HG03045 (cell line): ENCODE measurements at regions not wholly inside any gene's neighbourhood (a gene's known extent, or its start where the extent isn't known, plus 50 kb on each side); places are given as distances from the start of the nearest gene placed in this dataset.
"Not testable (repeated sequence)": the region's sequence is repeated elsewhere in the genome, so short reads cannot be mapped to it uniquely, and the experiment has no call there.

ENCODE experiments used
- ATAC-seq: cut with Tn5 transposase; IDR thresholded peaks from one replicate; pipeline ENCODE4 v1.9.1; 2021; ENCODE audit warnings: mild to moderate bottlenecking, moderate library complexity; ENCODE audit not compliant: unreplicated experiment

DNA sequence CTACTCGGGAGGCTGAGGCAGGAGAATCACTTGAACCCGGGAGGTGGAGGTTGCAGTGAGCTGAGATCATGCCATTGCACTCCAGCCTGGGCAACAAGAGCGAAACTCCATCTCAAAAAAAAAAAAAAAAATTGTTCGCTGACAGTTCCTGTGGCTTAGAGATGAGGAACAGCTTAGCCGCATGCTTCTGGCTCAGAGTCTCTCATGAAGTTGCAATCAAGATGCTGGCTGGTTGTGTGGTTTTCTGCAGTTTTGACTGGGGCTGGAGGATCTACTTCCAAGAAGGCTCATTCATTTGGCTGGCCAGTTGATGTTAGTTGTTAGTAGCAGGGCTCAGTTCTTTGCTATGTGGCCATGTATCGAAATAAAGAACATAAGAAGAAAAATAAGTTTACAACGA, 69.9 kb upstream of the TBC1D5 start:
- not testable (repeated sequence) for ATAC-seq

DNA sequence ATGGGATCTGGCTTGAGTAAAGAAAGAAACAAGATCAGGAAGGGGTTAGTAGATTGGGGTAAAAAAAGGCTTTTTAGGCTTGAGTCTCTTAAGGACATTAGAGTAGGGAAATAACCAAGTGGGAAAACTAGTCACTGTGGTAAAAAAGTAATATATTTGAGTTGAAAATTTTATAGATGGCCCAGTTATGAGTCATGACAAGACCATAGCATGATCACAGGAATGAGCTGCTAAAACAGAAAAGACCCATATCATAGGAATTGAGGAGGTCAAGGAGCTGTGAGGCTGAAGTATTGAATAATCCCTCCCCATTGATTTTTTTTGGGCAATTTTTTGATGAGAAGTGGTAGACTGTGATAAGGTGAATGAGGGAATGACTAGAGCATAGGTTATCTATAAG, 69.2 kb upstream of the TBC1D5 start:
- no peak for ATAC-seq

DNA sequence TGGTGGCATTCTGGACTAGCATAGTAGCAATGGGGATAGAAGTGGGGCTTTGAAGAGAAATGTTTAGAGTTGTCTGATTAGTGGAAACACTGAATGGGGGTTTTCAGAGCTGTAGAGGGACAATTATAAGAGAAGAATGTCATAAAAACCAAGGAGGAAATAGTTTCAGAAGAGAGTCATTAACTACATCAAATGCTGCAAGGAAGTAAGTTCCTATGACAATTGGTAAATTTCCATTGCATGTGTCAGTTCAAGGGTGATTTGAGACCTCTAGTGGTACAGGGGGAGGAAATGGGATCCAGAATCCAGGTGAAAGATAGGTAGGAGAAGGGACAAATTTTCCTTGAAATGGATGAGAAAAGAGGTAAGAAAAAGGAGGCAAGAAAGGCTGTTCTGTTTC, 68.3 kb upstream of the TBC1D5 start:
- no peak for ATAC-seq

DNA sequence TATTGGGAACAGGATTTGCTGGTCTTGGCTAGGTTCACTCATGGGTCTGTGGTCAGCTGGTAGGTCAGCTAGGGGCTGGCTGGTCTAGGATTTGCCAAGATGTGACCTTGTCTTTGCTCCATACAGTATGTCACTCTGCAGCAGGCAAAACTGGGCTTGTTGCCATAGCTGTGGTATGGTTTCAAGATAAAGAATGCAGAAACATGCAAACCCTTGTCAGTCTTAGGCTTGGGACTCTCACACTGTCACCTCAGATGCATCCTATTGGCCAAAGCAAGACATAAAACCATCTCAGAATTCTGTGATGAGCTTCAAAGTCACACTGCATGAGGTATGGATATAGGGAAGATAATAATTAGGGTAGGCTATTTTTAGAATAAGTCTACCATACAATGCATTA, 66.6 kb upstream of the TBC1D5 start:
- ATAC-seq = no peak

DNA sequence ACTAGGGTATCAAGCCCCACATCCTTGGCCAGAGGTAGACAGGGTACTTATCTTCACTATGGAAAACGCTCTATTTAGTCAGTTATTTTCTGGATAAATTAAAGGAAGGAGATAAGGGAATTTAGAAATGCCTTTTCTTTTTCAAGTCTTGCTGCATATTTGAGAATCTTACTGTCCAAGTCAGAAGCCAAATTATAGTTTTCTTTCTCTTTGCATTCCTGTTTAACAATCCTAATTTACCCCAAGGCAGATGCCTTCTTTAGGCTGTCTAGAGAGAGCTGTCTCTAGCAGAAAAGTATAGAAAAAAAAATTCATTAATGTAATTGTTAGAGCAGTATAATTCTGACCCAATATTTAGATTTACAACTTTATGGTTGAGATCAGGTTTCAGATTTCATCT, 64.4 kb upstream of the TBC1D5 start:
- ATAC-seq = no peak

DNA sequence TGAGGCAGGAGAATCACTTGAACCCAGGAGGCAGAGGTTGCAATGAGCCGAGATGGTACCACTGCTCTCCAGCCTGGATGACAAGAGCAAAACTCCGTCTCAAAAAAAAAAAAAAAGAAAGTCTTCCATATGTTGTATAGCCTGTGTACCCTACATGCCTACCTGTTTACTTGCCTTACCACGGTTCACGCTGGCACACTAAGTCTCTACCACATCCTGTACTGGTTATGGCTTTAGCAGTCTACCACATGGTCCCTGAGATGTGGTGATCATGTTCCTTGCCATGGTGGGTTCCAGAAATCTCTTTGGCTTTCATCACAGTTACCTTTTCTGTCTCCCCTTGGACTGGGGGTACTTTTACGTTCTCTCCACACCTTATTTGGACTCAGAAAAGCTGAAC, 63.8 kb upstream of the TBC1D5 start:
- ATAC-seq = no peak

DNA sequence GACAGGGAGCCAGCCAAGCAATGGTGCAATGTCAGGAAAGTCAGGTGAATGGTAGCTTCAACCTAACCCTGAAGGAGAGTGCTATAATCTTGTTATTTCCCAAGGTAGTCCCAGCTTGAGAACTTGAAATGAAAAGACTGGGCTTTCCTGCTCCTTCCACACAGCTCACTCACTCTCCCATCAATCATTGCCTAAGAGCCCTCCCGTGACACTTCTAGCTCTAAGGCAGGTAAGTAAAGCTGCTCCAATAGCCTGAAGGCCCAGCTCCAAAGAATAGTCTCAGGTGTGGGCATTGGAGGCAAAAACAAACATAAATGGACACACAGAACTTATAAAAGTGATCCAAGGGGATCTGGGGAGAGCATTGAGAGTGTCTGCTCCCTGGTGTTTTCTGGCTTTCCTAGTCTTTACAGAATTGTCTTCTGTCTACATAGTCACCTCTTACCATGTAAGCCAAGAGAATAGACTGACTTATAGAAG, 63.1 kb upstream of the TBC1D5 start:
- ATAC-seq = no peak

DNA sequence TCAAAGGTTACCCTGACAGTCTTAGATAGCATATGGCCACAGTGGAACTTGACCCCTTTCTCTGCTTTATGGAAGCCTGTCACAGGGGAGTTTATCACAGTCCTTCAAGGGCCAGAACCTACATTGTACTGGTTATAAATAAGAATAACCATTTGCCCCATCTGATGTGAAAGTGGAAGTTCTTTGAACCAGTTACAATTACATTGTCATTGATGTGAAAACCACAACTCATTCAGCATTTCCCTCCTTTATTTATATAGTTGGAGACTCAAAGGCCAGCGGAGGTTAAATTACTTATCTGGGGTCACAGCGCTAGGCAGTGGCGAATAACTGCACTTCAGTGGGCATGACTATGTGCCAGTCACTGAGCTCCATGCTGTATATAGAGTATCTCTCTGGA, 60.5 kb upstream of the TBC1D5 start:
- no peak for ATAC-seq

DNA sequence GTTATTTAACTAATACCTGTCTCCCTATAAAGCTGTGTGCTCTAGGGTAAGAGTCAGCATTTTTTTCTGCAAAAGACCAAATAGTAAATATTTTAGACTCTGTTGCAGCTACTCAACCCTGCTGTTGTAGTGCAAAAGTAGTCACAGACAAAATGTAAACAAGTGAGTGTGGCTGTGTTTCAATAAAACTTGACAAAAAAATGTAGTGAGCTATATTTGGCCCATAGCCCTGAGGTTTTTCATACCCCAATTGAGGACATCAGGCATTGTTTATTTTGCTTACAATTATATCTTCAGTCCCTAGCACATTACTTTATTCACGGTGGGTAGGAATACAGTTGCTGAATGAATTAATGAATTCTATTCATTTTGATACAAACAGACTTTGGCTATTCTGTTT, 58.7 kb upstream of the TBC1D5 start:
- ATAC-seq = no peak

DNA sequence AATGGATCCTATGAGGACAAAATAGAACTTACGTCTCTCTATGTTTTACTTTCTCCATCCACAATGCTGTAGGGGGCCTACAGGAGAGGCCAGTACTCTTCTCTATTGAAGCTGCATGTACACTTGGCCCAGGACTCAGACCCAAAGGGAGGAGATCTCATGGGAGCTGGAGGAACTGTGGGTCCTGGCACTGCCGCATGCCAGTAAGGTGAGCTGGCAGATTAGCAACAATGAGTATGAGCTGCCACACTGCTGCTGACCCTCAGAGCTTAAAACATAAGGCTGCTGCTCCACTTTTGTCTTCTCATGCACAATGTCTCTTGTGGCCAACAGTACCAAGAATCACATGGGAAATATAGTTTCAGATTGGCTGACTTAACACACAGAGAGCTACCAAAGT, 57.8 kb upstream of the TBC1D5 start:
- no peak for ATAC-seq

DNA sequence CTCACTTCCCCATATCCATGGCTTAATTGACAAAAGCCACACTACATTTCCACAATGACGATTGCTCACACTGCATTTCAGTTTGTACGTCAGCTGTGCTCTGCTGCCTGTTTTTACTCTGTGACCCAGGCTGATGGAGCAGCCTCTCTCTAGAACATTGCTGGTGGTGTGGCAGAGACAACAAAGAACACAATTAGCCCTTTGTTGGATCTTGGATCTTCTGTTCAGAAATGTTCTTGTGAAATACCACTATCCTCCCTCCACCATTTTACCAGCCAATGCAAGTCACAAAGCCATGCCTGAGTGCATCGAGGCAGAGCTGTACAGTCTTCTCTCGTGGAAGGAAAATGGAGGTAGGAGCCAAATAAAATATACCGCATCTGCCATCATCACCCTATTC, 56.9 kb upstream of the TBC1D5 start:
- ATAC-seq = no peak

DNA sequence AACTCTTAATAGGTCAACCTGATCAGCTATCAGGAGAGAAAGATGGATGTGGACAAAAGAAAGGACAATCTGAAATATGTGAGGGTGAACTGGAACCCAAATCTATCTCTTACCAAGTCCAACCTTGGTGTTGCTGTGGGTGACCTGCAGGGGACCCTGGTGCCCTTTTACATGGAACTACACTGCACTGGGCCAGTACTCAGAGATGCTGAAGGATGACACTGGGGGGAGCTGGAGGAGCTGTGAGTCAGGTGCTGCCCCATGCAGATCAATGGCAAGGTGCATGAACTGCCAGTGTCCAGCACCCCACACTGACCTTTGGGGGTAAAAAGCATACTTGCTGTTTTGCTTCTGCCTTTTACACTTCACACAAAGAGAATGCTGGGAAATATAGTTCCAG, 55.6 kb upstream of the TBC1D5 start:
- ATAC-seq = no peak

DNA sequence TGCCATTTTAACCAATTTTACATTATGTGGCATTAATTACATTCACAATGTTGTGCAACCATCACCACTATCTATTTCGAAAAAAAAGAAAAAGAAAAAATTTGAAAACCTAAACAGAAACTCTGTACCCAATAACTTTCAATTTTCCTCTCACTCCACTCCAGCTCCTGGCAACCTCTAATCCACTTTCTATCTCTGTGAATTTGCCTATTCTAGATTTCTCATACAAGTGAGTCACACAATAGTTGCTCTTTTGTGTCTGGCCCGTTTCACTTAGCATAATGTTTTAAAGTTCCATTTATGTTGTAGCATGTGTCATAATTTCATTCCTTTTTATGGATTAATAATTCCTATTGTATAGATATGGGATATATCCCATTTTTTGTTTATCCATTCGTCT, 53.3 kb upstream of the TBC1D5 start:
- ATAC-seq = no peak

DNA sequence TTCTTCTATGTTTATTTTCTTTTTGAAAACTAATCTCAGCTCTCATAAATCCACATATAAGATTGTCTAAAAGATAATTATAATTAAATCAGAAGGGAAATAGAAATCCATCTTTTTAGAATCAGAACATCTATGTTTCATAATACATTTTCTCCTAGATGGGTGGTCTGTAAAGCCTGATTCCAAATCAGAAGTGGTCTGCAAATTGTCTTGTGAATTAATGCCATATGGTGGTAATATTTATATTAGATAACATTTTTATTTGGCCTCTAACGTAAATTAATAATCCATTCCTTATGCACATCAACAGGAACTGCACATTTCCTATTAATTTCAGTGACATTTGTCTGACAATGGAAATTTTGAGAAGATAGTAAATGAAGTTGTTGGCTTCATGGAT, 52.8 kb upstream of the TBC1D5 start:
- ATAC-seq = no peak

DNA sequence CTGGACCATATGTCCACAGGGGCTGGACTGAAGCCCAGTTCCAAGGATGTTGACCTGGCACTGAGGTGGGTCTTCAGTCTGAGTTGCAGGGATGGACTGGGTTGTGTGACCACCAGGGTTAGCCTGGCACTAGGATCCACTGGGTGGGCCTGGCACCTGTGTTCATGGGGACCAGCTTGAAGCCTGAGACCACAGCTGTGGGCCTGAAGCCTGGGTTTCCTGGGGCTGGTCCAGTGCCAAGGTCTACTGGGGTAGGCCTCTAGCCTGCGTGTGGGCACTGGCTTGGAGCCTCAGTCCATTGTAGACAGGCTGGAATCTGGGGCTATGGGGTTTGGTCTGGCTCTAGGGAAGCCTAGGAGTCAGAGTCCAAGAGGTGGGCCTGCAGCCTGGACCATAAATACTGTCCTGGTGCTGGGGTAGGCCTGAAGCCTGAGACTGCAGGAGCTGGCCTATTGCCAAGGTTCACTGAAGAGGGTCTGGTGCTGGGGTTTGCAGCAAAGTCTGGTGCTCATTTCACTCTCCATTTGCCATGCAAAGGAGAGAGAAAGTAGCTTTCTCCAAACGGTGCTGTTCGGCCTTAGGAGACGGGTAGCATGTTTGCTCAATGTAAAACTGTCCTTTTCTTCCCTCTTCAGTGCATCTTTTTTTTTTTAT, 51.2 kb upstream of the TBC1D5 start:
- ATAC-seq = no peak
